Hematopoietic multipotent progenitor cell treated with erythropoietin and hydrocortisone succinate and interleukin-3 and kit ligand, for 4 days (in vitro differentiated cells): ENCODE measurements at regions not wholly inside any gene's neighbourhood (a gene's known extent, or its start where the extent isn't known, plus 50 kb on each side); places are given as distances from the start of the nearest gene placed in this dataset.

ENCODE experiments used
- DNase-seq: peaks from one replicate; pipeline ENCODE4 v3.0.0-alpha.2; 2015

GRCh38 chr13:73268306-73268705 is 209.5 kb downstream of the KLF5 start:
- peak; percentile 6 for DNase-seq

GRCh38 chr13:73266640-73267180 is 207.9 kb downstream of the KLF5 start:
- DNase-seq, result no peak

GRCh38 chr13:73262862-73263627 is 204.2 kb downstream of the KLF5 start:
- no peak for DNase-seq

GRCh38 chr13:73261739-73262216 is 203.0 kb downstream of the KLF5 start:
- DNase-seq, result no peak

- DNase-seq, result no peak
These were observed 200.5 kb downstream of the KLF5 start for GRCh38 chr13:73259061-73260017.

- DNase-seq, result no peak
These were observed 199.6 kb downstream of the KLF5 start for GRCh38 chr13:73258406-73258805.

- no peak for DNase-seq
These were observed 196.0 kb downstream of the KLF5 start for GRCh38 chr13:73254827-73255226.

GRCh38 chr13:73251626-73252265 is 192.9 kb downstream of the KLF5 start:
- DNase-seq, result no peak

- DNase-seq, result no peak
These were observed 191.3 kb downstream of the KLF5 start for GRCh38 chr13:73250061-73250460.

GRCh38 chr13:73248711-73249580 is 190.1 kb downstream of the KLF5 start:
- DNase-seq, result no peak

GRCh38 chr13:73248154-73248553 is 189.3 kb downstream of the KLF5 start:
- no peak for DNase-seq

GRCh38 chr13:73245246-73245645 is 186.4 kb downstream of the KLF5 start:
- DNase-seq, result no peak

- no peak for DNase-seq
These were observed 185.7 kb downstream of the KLF5 start for GRCh38 chr13:73244467-73244866.

- DNase-seq, result no peak
These were observed 183.8 kb downstream of the KLF5 start for GRCh38 chr13:73242515-73243015.

- DNase-seq, result no peak
These were observed 181.4 kb downstream of the KLF5 start for GRCh38 chr13:73240193-73240592.

GRCh38 chr13:73235385-73235784 is 176.6 kb downstream of the KLF5 start:
- DNase-seq, result no peak

- DNase-seq, result peak; percentile 45
These were observed 172.7 kb downstream of the KLF5 start for GRCh38 chr13:73231471-73231870.

- DNase-seq, result peak; percentile 72
These were observed 171.9 kb downstream of the KLF5 start for GRCh38 chr13:73230716-73231115.

GRCh38 chr13:73228546-73228945 is 169.7 kb downstream of the KLF5 start:
- peak; percentile 39 for DNase-seq

GRCh38 chr13:73225990-73226389 is 167.2 kb downstream of the KLF5 start:
- no peak for DNase-seq

GRCh38 chr13:73224703-73225102 is 165.9 kb downstream of the KLF5 start:
- DNase-seq, result peak; percentile 34

- no peak for DNase-seq
These were observed 164.6 kb downstream of the KLF5 start for GRCh38 chr13:73223372-73223781.
